ENCODE measurements at regions not wholly inside any gene's neighbourhood (a gene's known extent, or its start where the extent isn't known, plus 50 kb on each side); places are given as distances from the start of the nearest gene placed in this dataset.

- TF ChIP-seq CTCF (IDR thresholded peaks at IDR 0.05): no peak
- TF ChIP-seq POLR2AphosphoS5 (IDR thresholded peaks at IDR 0.05; ENCODE audit: low read depth, low read length): no peak
Observed at GRCh38 chr4:110824344-110824743, 201.5 kb upstream of the PITX2 start.
